A673 (cell line): ENCODE measurements at regions not wholly inside any gene's neighbourhood (a gene's known extent, or its start where the extent isn't known, plus 50 kb on each side); places are given as distances from the start of the nearest gene placed in this dataset.

Experiments used
- BruUV-seq: library from RNA; stranded (reverse); fragments of 400-500 nt; replicated peaks from 2 replicates; lab custom pipeline; 2021; lab: Mats Ljungman, UMichigan
- CTCF ChIA-PET: fragments of 300-600 bp; sonication (Branson Sonifier 250); formaldehyde crosslinking; loops from one replicate; lab custom pipeline; 2022; ENCODE audit warnings: antibody characterized with exemption; lab: Charles Lee
- POLR2A ChIA-PET: fragments of 300-600 bp; sonication (Branson Sonifier 250); formaldehyde crosslinking; loops from one replicate; lab custom pipeline; 2022; ENCODE audit warnings: antibody characterized with exemption; ENCODE audit not compliant: low non-redundant PET; lab: Charles Lee
- DNase-seq: peaks from one replicate; pipeline ENCODE4 v3.0.0-alpha.2; 2015; ENCODE audit warnings: low spot score
- H3K27ac ChIP-seq: fragments of 200-600 bp; sonication (generic); 2 replicates; pipeline ENCODE4 v1.5.1; 2016; ENCODE audit warnings: mixed run types, low read depth, mild to moderate bottlenecking, mixed read lengths, antibody characterized with exemption, low read length; ENCODE audit not compliant: poor library complexity, severe bottlenecking
- H3K27me3 ChIP-seq: fragments of 200-600 bp; sonication (generic); replicated peaks from 2 replicates; pipeline ENCODE4 v1.6.1; 2017; ENCODE audit warnings: mixed run types, low read depth, mild to moderate bottlenecking, mixed read lengths, antibody characterized with exemption, low read length; ENCODE audit not compliant: insufficient read depth, poor library complexity
- H3K36me3 ChIP-seq: fragments of 200-600 bp; sonication (generic); 2 replicates; pipeline ENCODE4 v1.6.1; 2016; ENCODE audit warnings: mixed run types, mild to moderate bottlenecking, mixed read lengths, antibody characterized with exemption, low read length; ENCODE audit not compliant: insufficient read depth, poor library complexity, severe bottlenecking
- H3K4me1 ChIP-seq: fragments of 200-600 bp; sonication (generic); 2 replicates; pipeline ENCODE4 v1.6.1; 2017; ENCODE audit warnings: mixed run types, mild to moderate bottlenecking, mixed read lengths, antibody characterized with exemption, low read length; ENCODE audit not compliant: insufficient read depth, poor library complexity, severe bottlenecking
- H3K4me3 ChIP-seq: fragments of 200-600 bp; sonication (generic); 2 replicates; pipeline ENCODE4 v1.5.1; 2016; ENCODE audit warnings: low read depth, mixed run types, mild to moderate bottlenecking, mixed read lengths, low read length; ENCODE audit not compliant: poor library complexity, severe bottlenecking
- H3K9me3 ChIP-seq: fragments of 200-600 bp; sonication (generic); 2 replicates; pipeline ENCODE4 v1.6.1; 2016; ENCODE audit warnings: mixed run types, low read depth, mild to moderate bottlenecking, mixed read lengths, antibody characterized with exemption, low read length; ENCODE audit not compliant: poor library complexity, severe bottlenecking
- CTCF ChIP-seq: fragments of 300-800, 200-600 bp; sonication (generic); conservative IDR thresholded peaks from 2 replicates; pipeline ENCODE4 v1.5.1; 2017; ENCODE audit warnings: low read depth, mild to moderate bottlenecking, antibody characterized with exemption, low read length, moderate library complexity, mixed read lengths
- EZH2 ChIP-seq: fragments of 200-600 bp; sonication (generic); IDR thresholded peaks from 2 replicates; pipeline ENCODE4 v1.6.1; 2017; ENCODE audit warnings: borderline replicate concordance, low read depth, mild to moderate bottlenecking, mixed read lengths, antibody characterized with exemption, low read length; ENCODE audit not compliant: poor library complexity, severe bottlenecking
- intact Hi-C: fragments of 100-400 bp; cut with micrococcal nuclease; formaldehyde crosslinking; loops from one replicate; pipeline ENCODE4 v1.10.0; 2022; ENCODE audit not compliant: unreplicated experiment

- H3K27me3 ChIP-seq, result peaks cover 2% of the 10 kb centered on the region
- ChIA-PET POLR2A (no interaction called here), CTCF (no interaction called here)
- H3K4me3 ChIP-seq, result no peak overlapping the region
- BruUV-seq, result no TSS peak
- H3K36me3 ChIP-seq, result no peaks in the 10 kb centered on the region
- TF ChIP-seq CTCF (no peak), EZH2 (no peak)
- H3K9me3 ChIP-seq, result no peaks in the 10 kb centered on the region
- intact Hi-C loops, result loop anchor here (5.0 to 10.0 kb wide), 3 partner anchors 97 to 945 kb away; no protein-coding TSS in a partner anchor
- H3K27ac ChIP-seq, result no peak overlapping the region
- DNase-seq, result no peak
- peaks cover 26% of the 10 kb centered on the region for H3K4me1 ChIP-seq
Measured at GRCh38 chr2:219739866-219740440, 112.5 kb downstream of the SLC4A3 start.

- intact Hi-C loops, result no loop called here
- no TSS peak for BruUV-seq
- H3K36me3 ChIP-seq, result no peaks in the 10 kb centered on the region
- no peak overlapping the region for H3K4me3 ChIP-seq
- DNase-seq, result no peak
- CTCF ChIA-PET, result no interaction called here
- no peaks in the 10 kb centered on the region for H3K9me3 ChIP-seq
- POLR2A ChIA-PET, result interaction anchor here (0.6 kb wide), 1 partner anchor 8 kb away, joined by 3 read pairs; no protein-coding TSS in a partner anchor
- peaks cover 15% of the 10 kb centered on the region for H3K4me1 ChIP-seq
- no peak for TF ChIP-seq CTCF
- no peak for TF ChIP-seq EZH2
- peaks cover 7% of the 10 kb centered on the region for H3K27me3 ChIP-seq
- no peak overlapping the region for H3K27ac ChIP-seq
Measured at GRCh38 chr2:219743548-219743947, 116.1 kb downstream of the SLC4A3 start.

- Histone ChIP-seq H3K36me3 (no peaks in the 10 kb centered on the region), H3K27me3 (peaks cover 7% of the 10 kb centered on the region), H3K9me3 (no peaks in the 10 kb centered on the region), H3K4me3 (no peak overlapping the region), H3K4me1 (peaks cover 21% of the 10 kb centered on the region), H3K27ac (no peak overlapping the region)
- intact Hi-C loops, result no loop called here
- TF ChIP-seq EZH2 (no peak), CTCF (no peak)
- no peak for DNase-seq
- POLR2A ChIA-PET, result interaction anchor here (0.6 kb wide), 1 partner anchor 9 kb away, joined by 3 read pairs; no protein-coding TSS in a partner anchor
- CTCF ChIA-PET, result no interaction called here
- no TSS peak for BruUV-seq
Measured at GRCh38 chr2:219744066-219744465, 116.6 kb downstream of the SLC4A3 start.
